GM12878 (cell line): ENCODE measurements at regions not wholly inside any gene's neighbourhood (a gene's known extent, or its start where the extent isn't known, plus 50 kb on each side); places are given as distances from the start of the nearest gene placed in this dataset.

Source experiments
- ATAC-seq: fragments of 200-7000 bp; cut with Tn5 transposase; 3 replicates; pipeline ENCODE4 v1.9.1; 2020; ENCODE audit warnings: mild to moderate bottlenecking, moderate library complexity
- BruUV-seq: library from RNA; stranded (reverse); fragments of 400-500 nt; replicated peaks from 2 replicates; lab custom pipeline; 2021; lab: Mats Ljungman, UMichigan
- CTCF ChIA-PET: fragments of 300-600 bp; sonication (Branson Sonifier 250); formaldehyde crosslinking; extraction: SDS; loops from one replicate; lab custom pipeline; 2021; ENCODE audit warnings: inconsistent platforms; lab: Yijun Ruan, JAX
- POLR2A ChIA-PET: fragments of 350-600 bp; formaldehyde crosslinking; extraction: SDS; loops from one replicate; lab custom pipeline; 2021; ENCODE audit warnings: inconsistent platforms; lab: Charles Lee
- RAD21 ChIA-PET: fragments of 300-600 bp; sonication (Branson Sonifier 250); formaldehyde crosslinking; loops from one replicate; lab custom pipeline; 2023; ENCODE audit warnings: antibody characterized with exemption; ENCODE audit not compliant: unreplicated experiment; lab: Charles Lee
- SMC1A ChIA-PET: fragments of 300-600 bp; sonication (Branson Sonifier 250); formaldehyde crosslinking; loops from one replicate; lab custom pipeline; 2023; ENCODE audit not compliant: unreplicated experiment, uncharacterized antibody; lab: Charles Lee
- DNase-seq: peaks from one replicate; pipeline ENCODE4 v3.0.0-alpha.2; 2011; ENCODE audit warnings: low read depth, low spot score
- FAIRE-seq: peaks from 3 replicates; lab custom pipeline; 2011; peaks lifted over from hg19 to GRCh38; lab: Jason Lieb, UNC
- H2AFZ ChIP-seq: 2 replicates; pipeline ENCODE4 v1.6.0; 2011; ENCODE audit warnings: low read depth, low read length, control low read depth; ENCODE audit not compliant: control insufficient read depth
- H3K27ac ChIP-seq: 2 replicates; pipeline ENCODE4 v1.5.1; 2011; ENCODE audit warnings: control low read depth; ENCODE audit not compliant: control insufficient read depth, insufficient read depth
- H3K27me3 ChIP-seq, 2 experiments: replicated peaks in 1 of 2; 2 replicates each; pipeline versions ENCODE4 v1.6.0 to v1.6.1; 2011; ENCODE audit warnings: low read length in 1 of 2; ENCODE audit not compliant: control insufficient read depth in 2 of 2, insufficient read depth in 2 of 2
- H3K36me3 ChIP-seq, 2 experiments: 2 replicates each; pipeline ENCODE4 v1.5.1; 2011; ENCODE audit warnings: low read length in 1 of 2; ENCODE audit not compliant: control insufficient read depth in 2 of 2, insufficient read depth in 2 of 2
- H3K4me1 ChIP-seq: 2 replicates; pipeline ENCODE4 v1.6.1; 2011; ENCODE audit warnings: mild to moderate bottlenecking, low read length, moderate library complexity, mixed read lengths; ENCODE audit not compliant: control insufficient read depth, insufficient read depth
- H3K4me2 ChIP-seq: 2 replicates; pipeline ENCODE4 v1.6.0; 2011; ENCODE audit warnings: control low read depth; ENCODE audit not compliant: control insufficient read depth, insufficient read depth
- H3K4me3 ChIP-seq: fragments of 200-600 bp; sonication (generic); 2 replicates; pipeline ENCODE4 v1.5.1; 2016
- H3K79me2 ChIP-seq: 2 replicates; pipeline ENCODE4 v1.6.0; 2011; ENCODE audit warnings: low read length; ENCODE audit not compliant: control insufficient read depth, insufficient read depth
- H3K9ac ChIP-seq: 2 replicates; pipeline ENCODE4 v1.8.0; 2011; ENCODE audit warnings: low read length, control low read depth, mixed read lengths; ENCODE audit not compliant: control insufficient read depth, insufficient read depth
- H3K9me3 ChIP-seq: replicated peaks from 3 replicates; pipeline ENCODE4 v1.5.1; 2011; ENCODE audit warnings: mild to moderate bottlenecking, low read length; ENCODE audit not compliant: control insufficient read depth, insufficient read depth
- H4K20me1 ChIP-seq: 2 replicates; pipeline ENCODE4 v1.6.0; 2011; ENCODE audit not compliant: control insufficient read depth, insufficient read depth
- E2F8 ChIP-seq: fragments of 450-650 bp; IDR thresholded peaks from 2 replicates; pipeline ENCODE4 v1.6.1; 2018; ENCODE audit warnings: mild to moderate bottlenecking, low read depth, moderate library complexity; ENCODE audit not compliant: partially characterized antibody
- E4F1 ChIP-seq: fragments of 450-650 bp; IDR thresholded peaks from 2 replicates; pipeline ENCODE4 v1.6.1; 2018; ENCODE audit warnings: borderline replicate concordance, mild to moderate bottlenecking; ENCODE audit not compliant: partially characterized antibody
- ELK1 ChIP-seq: IDR thresholded peaks from 2 replicates; pipeline ENCODE4 v1.6.1; 2012; ENCODE audit warnings: low read depth, low read length, improper control_type of control experiment
- FOS ChIP-seq: IDR thresholded peaks from 3 replicates; pipeline ENCODE4 v1.6.1; 2011; ENCODE audit warnings: borderline replicate concordance; ENCODE audit not compliant: insufficient read length; ENCODE audit errors: extremely low read depth
- MLLT1 ChIP-seq: fragments of 450-650 bp; IDR thresholded peaks from 2 replicates; pipeline ENCODE4 v1.6.1; 2016; ENCODE audit warnings: mild to moderate bottlenecking
- NFIC ChIP-seq: IDR thresholded peaks from 2 replicates; pipeline ENCODE4 v1.6.1; 2012; ENCODE audit warnings: low read depth, mild to moderate bottlenecking, inconsistent platforms, low read length, moderate library complexity
- POLR2A ChIP-seq: IDR thresholded peaks from 2 replicates; pipeline ENCODE4 v1.6.1; 2011; ENCODE audit warnings: low read depth, mild to moderate bottlenecking, low read length
- RUNX3 ChIP-seq: IDR thresholded peaks from 2 replicates; pipeline ENCODE4 v1.6.1; 2012; ENCODE audit warnings: low read length, inconsistent platforms
- STAT3 ChIP-seq: IDR thresholded peaks from 2 replicates; pipeline ENCODE4 v1.6.1; 2011; ENCODE audit warnings: low read depth, low read length, improper control_type of control experiment
- TARDBP ChIP-seq: IDR thresholded peaks from 2 replicates; pipeline ENCODE4 v1.6.1; 2016; ENCODE audit warnings: borderline replicate concordance
- ZNF217 ChIP-seq: fragments of 450-650 bp; IDR thresholded peaks from 2 replicates; pipeline ENCODE4 v1.6.1; 2017; ENCODE audit warnings: antibody characterized with exemption, mild to moderate bottlenecking
- ZNF622 ChIP-seq: fragments of 450-650 bp; IDR thresholded peaks from 2 replicates; pipeline ENCODE4 v1.6.1; 2017; ENCODE audit warnings: mild to moderate bottlenecking, inconsistent platforms
- WGBS: methylation state at CpG from one replicate; pipeline ENCODE4 v1.1.6; 2016; ENCODE audit warnings: low lambda C conversion rate; ENCODE audit not compliant: insufficient replicate concordance, insufficient coverage; ENCODE audit errors: missing lambda C conversion rate; 5-methylcytosine and 5-hydroxymethylcytosine counted together
- in situ Hi-C: fragments of 300-500 bp; cut with MboI; formaldehyde crosslinking; loops from 9 replicates; pipeline ENCODE4 v1.14.3; 2018; ENCODE audit warnings: mixed read lengths
- intact Hi-C: fragments of 100-400 bp; cut with micrococcal nuclease; formaldehyde crosslinking; loops from one replicate; pipeline ENCODE4 v1.14.2; 2022; ENCODE audit not compliant: unreplicated experiment
- TF ChIP-seq, protein P1 (sequence below): IDR thresholded peaks from 2 replicates; pipeline ENCODE4 v1.6.1; 2012; ENCODE audit warnings: mild to moderate bottlenecking, low read depth, low read length

DNA sequence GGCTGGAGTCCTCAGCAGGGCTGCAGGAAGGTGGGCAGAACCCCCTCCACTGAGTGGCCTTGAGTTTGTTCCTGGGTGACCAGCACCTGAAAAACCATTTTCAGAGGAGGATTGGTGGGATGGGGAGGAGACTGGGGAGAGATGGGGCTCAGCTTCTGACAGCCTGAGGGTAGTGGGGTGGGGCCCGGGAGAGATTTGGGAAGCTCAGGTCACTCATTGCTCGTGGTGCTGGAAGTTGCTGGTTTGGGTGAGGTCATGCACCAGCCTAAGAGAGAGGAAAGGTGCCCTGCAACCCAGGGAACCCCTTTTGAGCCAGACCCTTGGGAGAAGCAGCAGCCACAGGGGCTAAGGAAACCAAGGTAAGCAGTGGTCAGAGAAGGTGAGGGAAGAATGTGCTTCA is 100.8 kb downstream of the EBNA1BP2 start:
- intact Hi-C loops (loop anchor here (5.0 kb wide), 2 partner anchors 341 to 489 kb away; no protein-coding TSS in a partner anchor), in situ Hi-C loops (no loop called here)
- Histone ChIP-seq H3K9ac (no peak overlapping the region), H3K9me3 (no peaks in the 10 kb centered on the region), H3K4me2 (no peak overlapping the region), H2AFZ (no peak overlapping the region), H3K4me1 (peaks cover 9% of the 10 kb centered on the region; the same call in 1 of the 2 replicates), H3K27me3 (peaks cover 0 to 3% of the 10 kb centered on the region in 2 experiments; a peak in 1 of 4 replicates), H3K36me3 (no peaks in the 10 kb centered on the region), H3K27ac (no peak overlapping the region), H4K20me1 (no peaks in the 10 kb centered on the region), H3K4me3 (no peak overlapping the region), H3K79me2 (no peaks in the 10 kb centered on the region)
- RAD21 ChIA-PET = interaction anchor here (1.1 to 7.9 kb wide), 3 partner anchors 148 to 307 kb away, joined by 4 to 282 read pairs (median 198); no protein-coding TSS in a partner anchor
- CTCF ChIA-PET = interaction anchor here (0.6 to 9.1 kb wide), 8 partner anchors 19 to 797 kb away, joined by 3 to 383 read pairs (median 4); no protein-coding TSS in a partner anchor
- POLR2A ChIA-PET = no interaction called here
- ATAC-seq (no peak), FAIRE-seq (no peak), DNase-seq (no peak)
- SMC1A ChIA-PET = interaction anchor here (0.6 to 9.1 kb wide), 8 partner anchors 88 to 537 kb away, joined by 3 to 602 read pairs (median 5); no protein-coding TSS in a partner anchor
- 70% methylated on average over 2 of the region's 2 CpGs for WGBS
- BruUV-seq = no TSS peak
- no peak for TF ChIP-seq ZNF622
- TF ChIP-seq MLLT1 = no peak
- no peak for TF ChIP-seq POLR2A
- no peak for TF ChIP-seq ZNF217
- no peak for TF ChIP-seq RUNX3
- TF ChIP-seq, protein P1, sequence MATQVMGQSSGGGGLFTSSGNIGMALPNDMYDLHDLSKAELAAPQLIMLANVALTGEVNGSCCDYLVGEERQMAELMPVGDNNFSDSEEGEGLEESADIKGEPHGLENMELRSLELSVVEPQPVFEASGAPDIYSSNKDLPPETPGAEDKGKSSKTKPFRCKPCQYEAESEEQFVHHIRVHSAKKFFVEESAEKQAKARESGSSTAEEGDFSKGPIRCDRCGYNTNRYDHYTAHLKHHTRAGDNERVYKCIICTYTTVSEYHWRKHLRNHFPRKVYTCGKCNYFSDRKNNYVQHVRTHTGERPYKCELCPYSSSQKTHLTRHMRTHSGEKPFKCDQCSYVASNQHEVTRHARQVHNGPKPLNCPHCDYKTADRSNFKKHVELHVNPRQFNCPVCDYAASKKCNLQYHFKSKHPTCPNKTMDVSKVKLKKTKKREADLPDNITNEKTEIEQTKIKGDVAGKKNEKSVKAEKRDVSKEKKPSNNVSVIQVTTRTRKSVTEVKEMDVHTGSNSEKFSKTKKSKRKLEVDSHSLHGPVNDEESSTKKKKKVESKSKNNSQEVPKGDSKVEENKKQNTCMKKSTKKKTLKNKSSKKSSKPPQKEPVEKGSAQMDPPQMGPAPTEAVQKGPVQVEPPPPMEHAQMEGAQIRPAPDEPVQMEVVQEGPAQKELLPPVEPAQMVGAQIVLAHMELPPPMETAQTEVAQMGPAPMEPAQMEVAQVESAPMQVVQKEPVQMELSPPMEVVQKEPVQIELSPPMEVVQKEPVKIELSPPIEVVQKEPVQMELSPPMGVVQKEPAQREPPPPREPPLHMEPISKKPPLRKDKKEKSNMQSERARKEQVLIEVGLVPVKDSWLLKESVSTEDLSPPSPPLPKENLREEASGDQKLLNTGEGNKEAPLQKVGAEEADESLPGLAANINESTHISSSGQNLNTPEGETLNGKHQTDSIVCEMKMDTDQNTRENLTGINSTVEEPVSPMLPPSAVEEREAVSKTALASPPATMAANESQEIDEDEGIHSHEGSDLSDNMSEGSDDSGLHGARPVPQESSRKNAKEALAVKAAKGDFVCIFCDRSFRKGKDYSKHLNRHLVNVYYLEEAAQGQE = no peak
- no peak for TF ChIP-seq TARDBP
- TF ChIP-seq NFIC = no peak
- no peak for TF ChIP-seq STAT3
- no peak for TF ChIP-seq FOS
- TF ChIP-seq E2F8 = no peak
- TF ChIP-seq E4F1 = no peak
- TF ChIP-seq ELK1 = no peak
